ENCODE measurements at regions not wholly inside any gene's neighbourhood (a gene's known extent, or its start where the extent isn't known, plus 50 kb on each side); places are given as distances from the start of the nearest gene placed in this dataset.

DNA sequence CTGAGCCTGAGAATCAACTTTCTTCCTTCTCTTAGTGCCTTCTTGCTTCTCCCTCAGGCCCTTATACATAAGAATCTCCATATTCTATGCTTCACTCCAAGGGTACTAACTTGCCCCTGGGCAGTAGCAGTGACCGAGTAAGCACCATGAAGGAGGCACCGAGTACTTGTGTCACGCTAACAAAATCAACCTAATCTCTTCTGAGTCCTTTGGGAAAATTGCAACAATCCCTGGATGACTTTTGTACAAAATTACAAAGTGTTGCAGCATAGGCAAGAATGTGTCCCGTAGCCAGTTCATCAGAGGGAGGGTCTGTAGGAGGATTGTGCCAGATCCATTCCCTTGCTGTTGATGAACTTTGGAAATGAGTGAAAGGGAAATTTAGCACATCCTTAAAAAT is 80.4 kb upstream of the EEPD1 start:
- TF ChIP-seq POLR2AphosphoS5 (IDR thresholded peaks at IDR 0.05), result no peak
- TF ChIP-seq CTCF (IDR thresholded peaks at IDR 0.05), result no peak
